HCT116 (cell line): ENCODE measurements at regions not wholly inside any gene's neighbourhood (a gene's known extent, or its start where the extent isn't known, plus 50 kb on each side); places are given as distances from the start of the nearest gene placed in this dataset.

Source experiments
- ATAC-seq: fragments of 200-7000 bp; cut with Tn5 transposase; 2 replicates; pipeline ENCODE4 v1.9.1; 2020; ENCODE audit warnings: mild to moderate bottlenecking, moderate library complexity
- BruUV-seq: library from RNA; stranded (reverse); fragments of 400-500 nt; replicated peaks from 2 replicates; lab custom pipeline; 2021; lab: Mats Ljungman, UMichigan
- CTCF ChIA-PET: fragments of 300-600 bp; sonication (Branson Sonifier 250); formaldehyde crosslinking; loops from one replicate; lab custom pipeline; 2021; ENCODE audit warnings: antibody characterized with exemption; lab: Charles Lee
- POLR2A ChIA-PET: fragments of 300-600, 350-600 bp; sonication (Branson Sonifier 250); formaldehyde crosslinking; loops from one replicate; lab custom pipeline; 2021; ENCODE audit warnings: antibody characterized with exemption; lab: Charles Lee
- RAD21 ChIA-PET, 2 experiments: fragments of 300-600 bp; sonication (Branson Sonifier 250); formaldehyde crosslinking; loops; one replicate each; lab custom pipeline; 2023; ENCODE audit warnings: low total read pairs in 2 of 2; ENCODE audit not compliant: uncharacterized antibody in 2 of 2, unreplicated experiment in 2 of 2, low non-redundant PET in 1 of 2; lab: Charles Lee
- DNase-seq: peaks from one replicate; pipeline ENCODE4 v3.0.0-alpha.2; 2010; ENCODE audit warnings: low read depth, low spot score
- H2AFZ ChIP-seq: fragments of 200-600 bp; shearing (Covaris generic), sonication (generic); 2 replicates; pipeline ENCODE4 v1.6.1; 2017; ENCODE audit warnings: low read depth, mixed run types, mixed read lengths, antibody characterized with exemption, low read length; ENCODE audit not compliant: poor library complexity, severe bottlenecking
- H3K27ac ChIP-seq: 2 replicates; pipeline ENCODE4 v1.5.1; 2012; ENCODE audit warnings: low read depth, low read length
- H3K27me3 ChIP-seq: fragments of 200-600 bp; sonication (generic); 2 replicates; pipeline ENCODE4 v1.6.1; 2016; ENCODE audit warnings: mixed run types, low read length, mixed read lengths; ENCODE audit not compliant: insufficient read depth
- H3K36me3 ChIP-seq, 2 experiments: fragments of 200-500 bp in 1 of 2; fragments of 200-600 bp in 1 of 2; sonication (Bioruptor generic) in 1 of 2; sonication (generic) in 1 of 2; 2 replicates each; pipeline versions ENCODE4 v1.5.1 to v1.6.1; 2014 to 2016; ENCODE audit warnings: low read length in 2 of 2, inconsistent platforms in 1 of 2, mixed read lengths in 1 of 2, mixed run types in 1 of 2; ENCODE audit not compliant: insufficient read depth in 2 of 2, control insufficient read depth in 1 of 2
- H3K4me1 ChIP-seq, 2 experiments: fragments of 200-600 bp in 1 of 2; sonication (generic) in 1 of 2; 2 replicates each; pipeline versions ENCODE4 v1.5.1 to v1.6.1; 2012 to 2017; ENCODE audit warnings: low read length in 2 of 2, inconsistent platforms in 1 of 2, mild to moderate bottlenecking in 1 of 2, mixed read lengths in 1 of 2, mixed run types in 1 of 2, moderate library complexity in 1 of 2; ENCODE audit not compliant: insufficient read depth in 2 of 2, control insufficient read depth in 1 of 2
- H3K4me2 ChIP-seq: fragments of 200-600 bp; sonication (generic); 2 replicates; pipeline ENCODE4 v1.6.1; 2017; ENCODE audit warnings: mixed run types, low read length, mixed read lengths
- H3K4me3 ChIP-seq, 2 experiments: fragments of 200-600 bp in 1 of 2; sonication (generic) in 1 of 2; replicated peaks in 1 of 2; 2 replicates each; pipeline ENCODE4 v1.5.1; 2011 to 2016; ENCODE audit warnings: low read length in 2 of 2, control low read depth in 1 of 2, low read depth in 1 of 2, mild to moderate bottlenecking in 1 of 2, mixed read lengths in 1 of 2, mixed run types in 1 of 2
- H3K79me2 ChIP-seq: fragments of 200-600 bp; sonication (generic); 2 replicates; pipeline ENCODE4 v1.6.1; 2017; ENCODE audit warnings: mild to moderate bottlenecking, mixed run types, low read length, moderate library complexity, mixed read lengths; ENCODE audit not compliant: insufficient read depth
- H3K9ac ChIP-seq: fragments of 200-600 bp; sonication (generic); 2 replicates; pipeline ENCODE4 v1.6.1; 2016; ENCODE audit warnings: low read length, mixed read lengths
- H3K9me2 ChIP-seq: fragments of 200-600 bp; sonication (generic), shearing (Covaris generic); 2 replicates; pipeline ENCODE4 v1.6.1; 2017; ENCODE audit warnings: mixed run types, mild to moderate bottlenecking, moderate library complexity; ENCODE audit not compliant: insufficient read depth
- H3K9me3 ChIP-seq, 2 experiments: fragments of 200-500 bp in 1 of 2; fragments of 200-600 bp in 1 of 2; sonication (Bioruptor generic) in 1 of 2; sonication (generic) in 1 of 2; 2 replicates each; pipeline ENCODE4 v1.6.1; 2014 to 2017; ENCODE audit warnings: low read length in 2 of 2, mixed read lengths in 2 of 2, inconsistent platforms in 1 of 2, low read depth in 1 of 2, mild to moderate bottlenecking in 1 of 2, mixed run types in 1 of 2, moderate library complexity in 1 of 2; ENCODE audit not compliant: control insufficient read depth in 1 of 2, insufficient read depth in 1 of 2
- H4K20me1 ChIP-seq: fragments of 200-600 bp; sonication (generic), shearing (Covaris generic); 2 replicates; pipeline ENCODE4 v1.6.1; 2017; ENCODE audit warnings: mixed run types, mild to moderate bottlenecking, moderate library complexity; ENCODE audit not compliant: insufficient read depth
- CBX3 ChIP-seq: IDR thresholded peaks from 2 replicates; pipeline ENCODE4 v1.6.1; 2012; ENCODE audit warnings: low read depth
- CEBPB ChIP-seq: IDR thresholded peaks from 2 replicates; pipeline ENCODE4 v1.6.1; 2012; ENCODE audit warnings: low read depth
- EGR1 ChIP-seq: IDR thresholded peaks from 2 replicates; pipeline ENCODE4 v1.6.1; 2012; ENCODE audit warnings: low read depth
- ELF1 ChIP-seq: IDR thresholded peaks from 2 replicates; pipeline ENCODE4 v1.6.1; 2012; ENCODE audit warnings: low read depth, borderline replicate concordance
- EZH2 ChIP-seq: fragments of 200-600 bp; sonication (generic); IDR thresholded peaks from 2 replicates; pipeline ENCODE4 v1.6.1; 2017; ENCODE audit warnings: antibody characterized with exemption, mixed run types
- EZH2phosphoT487 ChIP-seq: fragments of 200-600 bp; IDR thresholded peaks from 2 replicates; pipeline ENCODE4 v1.6.1; 2018; ENCODE audit warnings: antibody characterized with exemption, borderline replicate concordance
- JUND ChIP-seq: IDR thresholded peaks from 2 replicates; pipeline ENCODE4 v1.6.1; 2012
- POLR2AphosphoS5 ChIP-seq: IDR thresholded peaks from 2 replicates; pipeline ENCODE4 v1.6.1; 2011; ENCODE audit warnings: mild to moderate bottlenecking, low read depth, low read length, moderate library complexity
- SIN3A ChIP-seq: IDR thresholded peaks from 2 replicates; pipeline ENCODE4 v1.6.1; 2012; ENCODE audit warnings: low read depth
- SP1 ChIP-seq: IDR thresholded peaks from 2 replicates; pipeline ENCODE4 v1.6.1; 2012; ENCODE audit warnings: low read depth
- TCF7L2 ChIP-seq: IDR thresholded peaks from 2 replicates; pipeline ENCODE4 v1.7.0; 2011; ENCODE audit warnings: borderline replicate concordance, inconsistent platforms; ENCODE audit not compliant: insufficient read depth, insufficient read length; ENCODE audit errors: extremely low read depth
- ZFX ChIP-seq: fragments of 450-650 bp; IDR thresholded peaks from 2 replicates; pipeline ENCODE4 v1.6.1; 2017
- intact Hi-C: fragments of 100-400 bp; cut with micrococcal nuclease; formaldehyde crosslinking; loops from 2 replicates; pipeline ENCODE4 v1.10.0; 2022
- TF ChIP-seq, protein P1 (sequence below): IDR thresholded peaks from 2 replicates; pipeline ENCODE4 v1.6.1; 2011; ENCODE audit warnings: mild to moderate bottlenecking, low read length, moderate library complexity; ENCODE audit not compliant: insufficient replicate concordance; ENCODE audit errors: extremely low read depth
- TF ChIP-seq, protein P2 (sequence below): IDR thresholded peaks from 2 replicates; pipeline ENCODE4 v1.6.1; 2012
- TF ChIP-seq, protein P3 (sequence below), 3 experiments: fragments of 200-600 bp in 1 of 3; sonication (generic) in 1 of 3; IDR thresholded peaks in 2 of 3; conservative IDR thresholded peaks in 1 of 3; 2 replicates each; pipeline ENCODE4 v1.5.1; 2012 to 2017; ENCODE audit warnings: low read depth in 2 of 3, low read length in 2 of 3, antibody characterized with exemption in 1 of 3, borderline replicate concordance in 1 of 3, control low read depth in 1 of 3, mild to moderate bottlenecking in 1 of 3, mixed read lengths in 1 of 3, mixed run types in 1 of 3, moderate library complexity in 1 of 3; ENCODE audit not compliant: insufficient read depth in 1 of 3

DNA sequence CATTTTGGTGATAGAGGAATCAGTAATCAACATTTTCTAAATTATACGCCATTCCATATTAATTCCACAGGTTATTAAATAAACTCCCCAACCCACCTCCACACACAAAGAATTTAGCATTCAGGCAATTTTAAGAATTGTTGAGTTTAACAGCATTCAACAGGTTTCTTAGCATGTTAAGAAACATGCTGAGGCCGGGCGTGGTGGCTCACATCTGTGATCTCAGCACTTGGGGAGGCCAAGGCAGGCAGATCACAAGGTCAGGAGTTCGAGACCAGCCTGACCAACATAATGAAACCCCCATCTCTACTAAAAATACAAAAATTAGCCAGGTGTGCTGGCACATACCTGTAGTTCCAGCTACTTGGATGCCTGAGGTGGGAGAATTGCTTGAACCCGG lies 64.0 kb upstream of the PHACTR2 start:
- Histone ChIP-seq H3K9me2 (no peaks in the 10 kb centered on the region), H3K79me2 (no peaks in the 10 kb centered on the region), H3K27ac (no peak overlapping the region), H3K4me1 (no peaks in the 10 kb centered on the region), H3K9me3 (no peaks in the 10 kb centered on the region), H3K4me2 (no peak overlapping the region), H2AFZ (no peak overlapping the region), H3K36me3 (no peaks in the 10 kb centered on the region), H3K27me3 (no peaks in the 10 kb centered on the region), H4K20me1 (no peaks in the 10 kb centered on the region), H3K9ac (no peak overlapping the region), H3K4me3 (no peak overlapping the region)
- DNase-seq (no peak), ATAC-seq (no peak)
- intact Hi-C loops = no loop called here
- ChIA-PET CTCF (no interaction called here), POLR2A (no interaction called here), RAD21 (no interaction called here)
- BruUV-seq = no TSS peak
- TF ChIP-seq SP1 (no peak), ZFX (no peak), POLR2AphosphoS5 (no peak), EGR1 (no peak), SIN3A (no peak), CBX3 (no peak), EZH2phosphoT487 (no peak), TCF7L2 (no peak), EZH2 (no peak), CEBPB (no peak), ELF1 (no peak), JUND (no peak)
- TF ChIP-seq, protein P1, sequence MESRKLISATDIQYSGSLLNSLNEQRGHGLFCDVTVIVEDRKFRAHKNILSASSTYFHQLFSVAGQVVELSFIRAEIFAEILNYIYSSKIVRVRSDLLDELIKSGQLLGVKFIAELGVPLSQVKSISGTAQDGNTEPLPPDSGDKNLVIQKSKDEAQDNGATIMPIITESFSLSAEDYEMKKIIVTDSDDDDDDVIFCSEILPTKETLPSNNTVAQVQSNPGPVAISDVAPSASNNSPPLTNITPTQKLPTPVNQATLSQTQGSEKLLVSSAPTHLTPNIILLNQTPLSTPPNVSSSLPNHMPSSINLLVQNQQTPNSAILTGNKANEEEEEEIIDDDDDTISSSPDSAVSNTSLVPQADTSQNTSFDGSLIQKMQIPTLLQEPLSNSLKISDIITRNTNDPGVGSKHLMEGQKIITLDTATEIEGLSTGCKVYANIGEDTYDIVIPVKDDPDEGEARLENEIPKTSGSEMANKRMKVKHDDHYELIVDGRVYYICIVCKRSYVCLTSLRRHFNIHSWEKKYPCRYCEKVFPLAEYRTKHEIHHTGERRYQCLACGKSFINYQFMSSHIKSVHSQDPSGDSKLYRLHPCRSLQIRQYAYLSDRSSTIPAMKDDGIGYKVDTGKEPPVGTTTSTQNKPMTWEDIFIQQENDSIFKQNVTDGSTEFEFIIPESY = no peak
- TF ChIP-seq, protein P2, sequence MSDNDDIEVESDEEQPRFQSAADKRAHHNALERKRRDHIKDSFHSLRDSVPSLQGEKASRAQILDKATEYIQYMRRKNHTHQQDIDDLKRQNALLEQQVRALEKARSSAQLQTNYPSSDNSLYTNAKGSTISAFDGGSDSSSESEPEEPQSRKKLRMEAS = no peak
- TF ChIP-seq, protein P3, sequence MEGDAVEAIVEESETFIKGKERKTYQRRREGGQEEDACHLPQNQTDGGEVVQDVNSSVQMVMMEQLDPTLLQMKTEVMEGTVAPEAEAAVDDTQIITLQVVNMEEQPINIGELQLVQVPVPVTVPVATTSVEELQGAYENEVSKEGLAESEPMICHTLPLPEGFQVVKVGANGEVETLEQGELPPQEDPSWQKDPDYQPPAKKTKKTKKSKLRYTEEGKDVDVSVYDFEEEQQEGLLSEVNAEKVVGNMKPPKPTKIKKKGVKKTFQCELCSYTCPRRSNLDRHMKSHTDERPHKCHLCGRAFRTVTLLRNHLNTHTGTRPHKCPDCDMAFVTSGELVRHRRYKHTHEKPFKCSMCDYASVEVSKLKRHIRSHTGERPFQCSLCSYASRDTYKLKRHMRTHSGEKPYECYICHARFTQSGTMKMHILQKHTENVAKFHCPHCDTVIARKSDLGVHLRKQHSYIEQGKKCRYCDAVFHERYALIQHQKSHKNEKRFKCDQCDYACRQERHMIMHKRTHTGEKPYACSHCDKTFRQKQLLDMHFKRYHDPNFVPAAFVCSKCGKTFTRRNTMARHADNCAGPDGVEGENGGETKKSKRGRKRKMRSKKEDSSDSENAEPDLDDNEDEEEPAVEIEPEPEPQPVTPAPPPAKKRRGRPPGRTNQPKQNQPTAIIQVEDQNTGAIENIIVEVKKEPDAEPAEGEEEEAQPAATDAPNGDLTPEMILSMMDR (IDR thresholded peaks at IDR 0.05 in 2 of 3, conservative IDR thresholded peaks at IDR 0.05 in 1 of 3; ENCODE audit: borderline replicate concordance in 1 of 3, insufficient read depth in 1 of 3, low read depth in 2 of 3, low read length in 2 of 3) = no peak
